HepG2 (cell line): ENCODE measurements at regions not wholly inside any gene's neighbourhood (a gene's known extent, or its start where the extent isn't known, plus 50 kb on each side); places are given as distances from the start of the nearest gene placed in this dataset.

Experiments used
- ATAC-seq: fragments of 200-7000 bp; cut with Tn5 transposase; 3 replicates; pipeline ENCODE4 v1.9.1; 2020; ENCODE audit warnings: mild to moderate bottlenecking, moderate library complexity
- BruUV-seq: library from RNA; stranded (reverse); fragments of 400-500 nt; replicated peaks from 2 replicates; lab custom pipeline; 2021; lab: Mats Ljungman, UMichigan
- CTCF ChIA-PET: fragments of 300-600 bp; formaldehyde crosslinking; extraction: SDS; loops from one replicate; lab custom pipeline; 2021; ENCODE audit warnings: low total read pairs, inconsistent platforms, low intra/inter-chr PET ratio; lab: Yijun Ruan, JAX
- POLR2A ChIA-PET: fragments of 350-600 bp; sonication (Branson Sonifier 250); formaldehyde crosslinking; loops from one replicate; lab custom pipeline; 2020; ENCODE audit warnings: antibody characterized with exemption, inconsistent platforms; lab: Yijun Ruan, JAX
- DNase-seq: peaks from one replicate; pipeline ENCODE4 v3.0.0-alpha.2; 2015; ENCODE audit warnings: low spot score
- FAIRE-seq: peaks from 3 replicates; lab custom pipeline; 2011; peaks lifted over from hg19 to GRCh38; lab: Jason Lieb, UNC
- H2AFZ ChIP-seq: one replicate; pipeline ENCODE4 v1.6.1; 2011; ENCODE audit warnings: low read length, inconsistent platforms
- H3K27ac ChIP-seq: fragments of 300-600 bp; 3 replicates; pipeline ENCODE4 v1.8.0; 2011; ENCODE audit warnings: mixed run types, mild to moderate bottlenecking, mixed read lengths, low read length, inconsistent platforms; ENCODE audit not compliant: insufficient read depth; ENCODE audit errors: extremely low read length
- H3K27me3 ChIP-seq, 2 experiments: fragments of 200-600 bp in 1 of 2; 2 replicates in 1 of 2; 3 replicates in 1 of 2; pipeline versions ENCODE4 v1.6.0 to v1.8.0; 2011; ENCODE audit warnings: low read length in 2 of 2, mild to moderate bottlenecking in 2 of 2, moderate library complexity in 2 of 2, inconsistent platforms in 1 of 2; ENCODE audit not compliant: insufficient read depth in 2 of 2, control insufficient read depth in 1 of 2
- H3K36me3 ChIP-seq, 2 experiments: fragments of 200-600 bp in 1 of 2; replicated peaks in 1 of 2; 2 replicates in 1 of 2; 3 replicates in 1 of 2; pipeline versions ENCODE4 v1.5.1 to v1.8.0; 2011; ENCODE audit warnings: low read length in 2 of 2, inconsistent platforms in 1 of 2; ENCODE audit not compliant: insufficient read depth in 2 of 2, control insufficient read depth in 1 of 2
- H3K4me1 ChIP-seq: 2 replicates; pipeline ENCODE4 v1.5.1; 2012; ENCODE audit warnings: low read length, inconsistent platforms; ENCODE audit not compliant: insufficient read depth
- H3K4me2 ChIP-seq: 2 replicates; pipeline ENCODE4 v1.6.0; 2011; ENCODE audit warnings: low read depth, low read length, inconsistent platforms
- H3K4me3 ChIP-seq, 3 experiments: fragments of 200-600 bp in 1 of 3; sonication (generic), shearing (Covaris generic) in 1 of 3; replicated peaks in 1 of 3; 2 replicates each; pipeline ENCODE4 v1.5.1; 2011 to 2016; ENCODE audit warnings: low read length in 3 of 3, inconsistent platforms in 2 of 3, low read depth in 2 of 3, mild to moderate bottlenecking in 2 of 3, control low read depth in 1 of 3, mixed read lengths in 1 of 3; ENCODE audit not compliant: insufficient read depth in 1 of 3
- H3K79me2 ChIP-seq: one replicate; pipeline ENCODE4 v1.6.1; 2011; ENCODE audit warnings: low read length, inconsistent platforms; ENCODE audit not compliant: insufficient read depth
- H3K9ac ChIP-seq: 2 replicates; pipeline ENCODE4 v1.6.0; 2011; ENCODE audit warnings: mild to moderate bottlenecking, low read depth, low read length, inconsistent platforms; ENCODE audit not compliant: insufficient read depth
- H3K9me3 ChIP-seq: 2 replicates; pipeline ENCODE4 v1.5.1; 2012; ENCODE audit warnings: mild to moderate bottlenecking, low read length
- H4K20me1 ChIP-seq: 2 replicates; pipeline ENCODE4 v1.6.0; 2011; ENCODE audit warnings: inconsistent platforms, mild to moderate bottlenecking, low read length, moderate library complexity; ENCODE audit not compliant: insufficient read depth
- CHCHD3 ChIP-seq: sonication (generic); formaldehyde crosslinking; IDR thresholded peaks from 2 replicates; pipeline ENCODE4 v1.8.0; 2022; ENCODE audit warnings: mild to moderate bottlenecking, missing genetic modification reagents, moderate library complexity
- HDAC6 ChIP-seq: fragments of 200-600 bp; sonication (generic); IDR thresholded peaks from 2 replicates; pipeline ENCODE4 v1.7.0; 2017; ENCODE audit warnings: mild to moderate bottlenecking, antibody characterized with exemption, low read length, low read depth
- NFE2L2 ChIP-seq: fragments of 150-350 bp; IDR thresholded peaks from 2 replicates; pipeline ENCODE4 v1.6.1; 2014; ENCODE audit warnings: low read length
- ZNF598 ChIP-seq: sonication (generic); formaldehyde crosslinking; IDR thresholded peaks from 2 replicates; pipeline ENCODE4 v1.5.1; 2020; ENCODE audit warnings: mild to moderate bottlenecking, missing genetic modification reagents, borderline replicate concordance
- WGBS: methylation state at CpG from one replicate; pipeline ENCODE4 v1.1.6; 2017; ENCODE audit warnings: low lambda C conversion rate; 5-methylcytosine and 5-hydroxymethylcytosine counted together
- in situ Hi-C: cut with HindIII; loops from 2 replicates; pipeline ENCODE4 v1.10.0; 2017; ENCODE audit warnings: low pct_unique_long_range_greater_than_20kb; ENCODE audit not compliant: extremely low pct_ligation_motif_present
- intact Hi-C: fragments of 100-400 bp; cut with micrococcal nuclease; formaldehyde crosslinking; loops from one replicate; pipeline ENCODE4 v1.10.0; 2022; ENCODE audit not compliant: unreplicated experiment
- TF ChIP-seq, protein P1 (sequence below): sonication (generic); formaldehyde crosslinking; IDR thresholded peaks from 2 replicates; pipeline ENCODE4 v1.4.0; 2020; ENCODE audit warnings: missing genetic modification reagents
- TF ChIP-seq, protein P2 (sequence below): IDR thresholded peaks from 2 replicates; pipeline ENCODE4 v1.6.1; 2012; ENCODE audit warnings: inconsistent platforms
- TF ChIP-seq, protein P3 (sequence below): sonication (generic); formaldehyde crosslinking; IDR thresholded peaks from 2 replicates; pipeline ENCODE4 v1.4.0; 2020; ENCODE audit warnings: missing genetic modification reagents, mild to moderate bottlenecking, borderline replicate concordance
- TF ChIP-seq, protein P4 (sequence below): sonication (generic); formaldehyde crosslinking; IDR thresholded peaks from 2 replicates; pipeline ENCODE4 v1.4.0; 2020; ENCODE audit warnings: missing genetic modification reagents
- TF ChIP-seq, protein P5 (sequence below): sonication (generic); formaldehyde crosslinking; IDR thresholded peaks from 2 replicates; pipeline ENCODE4 v1.4.0; 2020; ENCODE audit warnings: mild to moderate bottlenecking, missing genetic modification reagents

DNA sequence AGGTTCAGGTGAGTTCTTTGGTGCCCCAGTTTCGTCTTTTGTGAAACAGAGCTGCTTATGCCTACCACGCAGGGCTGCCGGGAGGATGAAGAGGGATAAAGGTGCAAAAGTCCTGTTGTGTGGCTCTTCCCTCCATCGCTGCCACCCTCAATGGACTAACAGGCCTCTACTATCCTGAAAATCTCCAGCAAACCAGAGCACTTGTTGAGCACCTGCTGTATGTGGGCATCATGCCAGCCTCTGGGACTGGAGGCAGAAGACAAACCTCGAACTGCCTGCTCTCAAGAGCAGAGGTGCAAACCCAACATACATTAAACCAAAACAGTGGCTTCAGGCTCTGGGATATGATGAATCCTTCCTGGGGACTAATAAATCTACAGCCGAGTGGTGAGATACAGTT is 174.1 kb downstream of the ACTL8 start:
- Histone ChIP-seq H3K4me3 (no peak overlapping the region), H3K9ac (no peak overlapping the region)
- TF ChIP-seq, protein P1, sequence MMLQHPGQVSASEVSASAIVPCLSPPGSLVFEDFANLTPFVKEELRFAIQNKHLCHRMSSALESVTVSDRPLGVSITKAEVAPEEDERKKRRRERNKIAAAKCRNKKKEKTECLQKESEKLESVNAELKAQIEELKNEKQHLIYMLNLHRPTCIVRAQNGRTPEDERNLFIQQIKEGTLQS (CRISPR knock-in tag), result no peak
- no peak for TF ChIP-seq NFE2L2
- TF ChIP-seq CHCHD3 (CRISPR knock-in tag), result no peak
- TF ChIP-seq, all 625 proteins: peak for 0
- 10% methylated on average over 6 of the region's 6 CpGs for WGBS
- intact Hi-C loops, result no loop called here
- no peak for ATAC-seq
- ChIA-PET CTCF (no interaction called here), POLR2A (no interaction called here)
- no peak overlapping the region for H3K4me2 ChIP-seq
- BruUV-seq, result no TSS peak
- in situ Hi-C loops, result no loop called here
- FAIRE-seq, result no peak
- DNase-seq, result no peak
- no peaks in the 10 kb centered on the region for H3K9me3 ChIP-seq
- no peaks in the 10 kb centered on the region for H3K4me1 ChIP-seq
- H3K27me3 ChIP-seq, result peaks cover 0 to 5% of the 10 kb centered on the region in 2 experiments; a peak in 1 of 5 replicates
- H3K36me3 ChIP-seq, result no peaks in the 10 kb centered on the region
- H3K27ac ChIP-seq, result no peak overlapping the region
- no peaks in the 10 kb centered on the region for H4K20me1 ChIP-seq
- no peak overlapping the region for H2AFZ ChIP-seq
- H3K79me2 ChIP-seq, result no peaks in the 10 kb centered on the region

DNA sequence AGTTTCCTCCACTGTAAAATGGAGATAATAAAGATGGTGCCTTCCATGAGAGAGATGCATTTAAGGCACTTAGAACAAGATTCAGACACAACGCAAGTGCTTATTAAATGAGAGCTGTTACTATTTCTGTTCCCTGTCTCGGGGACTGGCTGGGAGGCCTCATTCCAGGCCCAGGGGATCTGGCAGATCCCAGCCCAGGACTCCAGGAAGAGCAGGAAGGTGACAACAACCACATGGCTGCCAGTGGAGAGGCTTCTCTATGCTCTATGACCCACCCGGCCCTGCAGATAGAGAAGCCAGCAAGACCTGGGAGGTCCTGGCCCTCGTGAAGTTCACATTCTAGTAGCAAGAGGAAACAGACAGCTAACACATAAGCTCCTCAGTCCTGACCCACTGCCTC is 175.5 kb downstream of the ACTL8 start:
- no TSS peak for BruUV-seq
- WGBS, result 20% methylated on average over 3 of the region's 4 CpGs

More for the DNA sequence above, 175.5 kb downstream of the ACTL8 start:
- H4K20me1 ChIP-seq, result no peaks in the 10 kb centered on the region
- TF ChIP-seq, protein P2, sequence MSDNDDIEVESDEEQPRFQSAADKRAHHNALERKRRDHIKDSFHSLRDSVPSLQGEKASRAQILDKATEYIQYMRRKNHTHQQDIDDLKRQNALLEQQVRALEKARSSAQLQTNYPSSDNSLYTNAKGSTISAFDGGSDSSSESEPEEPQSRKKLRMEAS, result no peak
- TF ChIP-seq, protein P3, sequence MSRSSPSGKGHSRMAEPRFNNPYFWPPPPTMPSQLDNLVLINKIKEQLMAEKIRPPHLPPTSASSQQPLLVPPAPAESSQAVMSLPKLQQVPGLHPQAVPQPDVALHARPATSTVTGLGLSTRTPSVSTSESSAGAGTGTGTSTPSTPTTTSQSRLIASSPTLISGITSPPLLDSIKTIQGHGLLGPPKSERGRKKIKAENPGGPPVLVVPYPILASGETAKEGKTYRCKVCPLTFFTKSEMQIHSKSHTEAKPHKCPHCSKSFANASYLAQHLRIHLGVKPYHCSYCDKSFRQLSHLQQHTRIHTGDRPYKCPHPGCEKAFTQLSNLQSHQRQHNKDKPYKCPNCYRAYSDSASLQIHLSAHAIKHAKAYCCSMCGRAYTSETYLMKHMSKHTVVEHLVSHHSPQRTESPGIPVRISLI (CRISPR knock-in tag), result no peak
- TF ChIP-seq HDAC6 (no peak), ZNF598 (CRISPR knock-in tag) (no peak)
- TF ChIP-seq, protein P4, sequence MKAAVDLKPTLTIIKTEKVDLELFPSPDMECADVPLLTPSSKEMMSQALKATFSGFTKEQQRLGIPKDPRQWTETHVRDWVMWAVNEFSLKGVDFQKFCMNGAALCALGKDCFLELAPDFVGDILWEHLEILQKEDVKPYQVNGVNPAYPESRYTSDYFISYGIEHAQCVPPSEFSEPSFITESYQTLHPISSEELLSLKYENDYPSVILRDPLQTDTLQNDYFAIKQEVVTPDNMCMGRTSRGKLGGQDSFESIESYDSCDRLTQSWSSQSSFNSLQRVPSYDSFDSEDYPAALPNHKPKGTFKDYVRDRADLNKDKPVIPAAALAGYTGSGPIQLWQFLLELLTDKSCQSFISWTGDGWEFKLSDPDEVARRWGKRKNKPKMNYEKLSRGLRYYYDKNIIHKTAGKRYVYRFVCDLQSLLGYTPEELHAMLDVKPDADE (CRISPR knock-in tag), result no peak
- TF ChIP-seq, protein P5, sequence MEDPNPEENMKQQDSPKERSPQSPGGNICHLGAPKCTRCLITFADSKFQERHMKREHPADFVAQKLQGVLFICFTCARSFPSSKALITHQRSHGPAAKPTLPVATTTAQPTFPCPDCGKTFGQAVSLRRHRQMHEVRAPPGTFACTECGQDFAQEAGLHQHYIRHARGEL (CRISPR knock-in tag), result no peak
- TF ChIP-seq, all 625 proteins: peak for 0
- Histone ChIP-seq H3K36me3 (no peaks in the 10 kb centered on the region), H3K79me2 (no peaks in the 10 kb centered on the region), H3K27me3 (peaks cover 0 to 5% of the 10 kb centered on the region in 2 experiments; a peak in 1 of 5 replicates), H3K9ac (no peak overlapping the region), H3K4me3 (no peak overlapping the region), H3K4me1 (peaks cover 7% of the 10 kb centered on the region; the same call in 1 of the 2 replicates), H3K27ac (no peak overlapping the region), H3K9me3 (no peaks in the 10 kb centered on the region), H2AFZ (no peak overlapping the region), H3K4me2 (no peak overlapping the region)
- DNase-seq (no peak), ATAC-seq (no peak), FAIRE-seq (no peak)
- in situ Hi-C loops (no loop called here), intact Hi-C loops (no loop called here)
- ChIA-PET CTCF (no interaction called here), POLR2A (no interaction called here)
